ENCODE measurements at regions not wholly inside any gene's neighbourhood (a gene's known extent, or its start where the extent isn't known, plus 50 kb on each side); places are given as distances from the start of the nearest gene placed in this dataset.
A peak's percentile ranks its signal among the peaks of the same experiment; 100 is the strongest.

DNA sequence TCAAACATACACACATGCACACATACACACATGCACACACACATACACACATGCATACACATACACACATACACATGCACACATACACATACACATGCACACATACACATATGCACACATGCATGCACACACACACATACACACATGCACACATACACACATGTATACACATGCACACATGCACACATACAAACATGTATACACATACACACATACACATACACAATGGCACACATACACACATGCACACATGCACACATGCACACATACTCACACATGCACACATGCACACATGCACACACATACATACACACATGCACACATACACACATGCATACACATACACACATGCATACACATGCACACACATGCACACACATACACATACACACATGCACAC, 137.2 kb downstream of the ACKR3 start:
- DNase-seq (ENCODE audit: low spot score) (no peak), ATAC-seq (no peak), FAIRE-seq (peak; percentile 79)
- no peak overlapping the region for H3K4me3 ChIP-seq (replicated peaks in 1 of 3; ENCODE audit: insufficient read depth in 1 of 3, low read depth in 2 of 3, low read length in 3 of 3)
- H3K36me3 ChIP-seq (replicated peaks in 1 of 2; ENCODE audit: control insufficient read depth in 1 of 2, insufficient read depth in 2 of 2, low read length in 2 of 2): no peaks in the 10 kb centered on the region
- no peak overlapping the region for H3K27ac ChIP-seq (ENCODE audit: extremely low read length, insufficient read depth, low read length)
- in situ Hi-C loops (cut with HindIII; ENCODE audit: extremely low pct_ligation_motif_present, low pct_unique_long_range_greater_than_20kb): no loop called here
- no peaks in the 10 kb centered on the region for H3K27me3 ChIP-seq (ENCODE audit: control insufficient read depth in 1 of 2, insufficient read depth in 2 of 2, low read length in 2 of 2)
- no peak overlapping the region for H3K4me2 ChIP-seq (ENCODE audit: low read depth, low read length)
- no TSS peak for BruUV-seq (replicated peaks)
- no peaks in the 10 kb centered on the region for H4K20me1 ChIP-seq (ENCODE audit: insufficient read depth, low read length)
- H2AFZ ChIP-seq (ENCODE audit: low read length): no peak overlapping the region
- no peaks in the 10 kb centered on the region for H3K79me2 ChIP-seq (ENCODE audit: insufficient read depth, low read length)
- no peaks in the 10 kb centered on the region for H3K4me1 ChIP-seq (ENCODE audit: insufficient read depth, low read length)
- no peaks in the 10 kb centered on the region for H3K9me3 ChIP-seq (ENCODE audit: low read length)
- no peak overlapping the region for H3K9ac ChIP-seq (ENCODE audit: insufficient read depth, low read depth, low read length)
- ChIA-PET CTCF (ENCODE audit: low intra/inter-chr PET ratio, low total read pairs) (no interaction called here), POLR2A (no interaction called here)
- intact Hi-C loops (cut with micrococcal nuclease; ENCODE audit: unreplicated experiment): no loop called here
- TF ChIP-seq KDM2A (CRISPR knock-in tag; IDR thresholded peaks at IDR 0.05; ENCODE audit: borderline replicate concordance, low read depth): no peak
- 0 out of 2 replicates have a peak, but pooled peaks have one; percentile 25 for TF ChIP-seq RAD51 (IDR thresholded peaks at IDR 0.05; ENCODE audit: borderline replicate concordance)
- TF ChIP-seq, protein P1, sequence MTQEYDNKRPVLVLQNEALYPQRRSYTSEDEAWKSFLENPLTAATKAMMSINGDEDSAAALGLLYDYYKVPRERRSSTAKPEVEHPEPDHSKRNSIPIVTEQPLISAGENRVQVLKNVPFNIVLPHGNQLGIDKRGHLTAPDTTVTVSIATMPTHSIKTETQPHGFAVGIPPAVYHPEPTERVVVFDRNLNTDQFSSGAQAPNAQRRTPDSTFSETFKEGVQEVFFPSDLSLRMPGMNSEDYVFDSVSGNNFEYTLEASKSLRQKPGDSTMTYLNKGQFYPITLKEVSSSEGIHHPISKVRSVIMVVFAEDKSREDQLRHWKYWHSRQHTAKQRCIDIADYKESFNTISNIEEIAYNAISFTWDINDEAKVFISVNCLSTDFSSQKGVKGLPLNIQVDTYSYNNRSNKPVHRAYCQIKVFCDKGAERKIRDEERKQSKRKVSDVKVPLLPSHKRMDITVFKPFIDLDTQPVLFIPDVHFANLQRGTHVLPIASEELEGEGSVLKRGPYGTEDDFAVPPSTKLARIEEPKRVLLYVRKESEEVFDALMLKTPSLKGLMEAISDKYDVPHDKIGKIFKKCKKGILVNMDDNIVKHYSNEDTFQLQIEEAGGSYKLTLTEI (CRISPR knock-in tag; conservative IDR thresholded peaks at IDR 0.05): no peak
- TF ChIP-seq ZNF207 (IDR thresholded peaks at IDR 0.05; ENCODE audit: borderline replicate concordance): peak; percentile 84; the same call in 1 of the 2 replicates
- TF ChIP-seq SOX6 (IDR thresholded peaks at IDR 0.05): 0 out of 2 replicates have a peak, but pooled peaks have one; percentile 78
- no peak for TF ChIP-seq SOX6 (CRISPR knock-in tag; IDR thresholded peaks at IDR 0.05)
- 0 out of 2 replicates have a peak, but pooled peaks have one; percentile 61 for TF ChIP-seq ZZZ3 (CRISPR knock-in tag; IDR thresholded peaks at IDR 0.05; ENCODE audit: borderline replicate concordance)
- peak; percentile 62; the same call in 1 of the 2 replicates for TF ChIP-seq FOXP1 (IDR thresholded peaks at IDR 0.05)
- TF ChIP-seq FOXP1 (CRISPR knock-in tag; IDR thresholded peaks at IDR 0.05): no peak
- TF ChIP-seq NFE2L2 (IDR thresholded peaks at IDR 0.05; ENCODE audit: low read length): no peak
- TF ChIP-seq, protein P2, sequence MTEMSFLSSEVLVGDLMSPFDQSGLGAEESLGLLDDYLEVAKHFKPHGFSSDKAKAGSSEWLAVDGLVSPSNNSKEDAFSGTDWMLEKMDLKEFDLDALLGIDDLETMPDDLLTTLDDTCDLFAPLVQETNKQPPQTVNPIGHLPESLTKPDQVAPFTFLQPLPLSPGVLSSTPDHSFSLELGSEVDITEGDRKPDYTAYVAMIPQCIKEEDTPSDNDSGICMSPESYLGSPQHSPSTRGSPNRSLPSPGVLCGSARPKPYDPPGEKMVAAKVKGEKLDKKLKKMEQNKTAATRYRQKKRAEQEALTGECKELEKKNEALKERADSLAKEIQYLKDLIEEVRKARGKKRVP (CRISPR knock-in tag; IDR thresholded peaks at IDR 0.05): no peak
- peak; percentile 93; the same call in 1 of the 2 replicates for TF ChIP-seq ARNT (IDR thresholded peaks at IDR 0.05)
- TF ChIP-seq IKZF1 (IDR thresholded peaks at IDR 0.05): peak; percentile 86; the same call in 1 of the 2 replicates
- no peak for TF ChIP-seq REXO4 (CRISPR knock-in tag; IDR thresholded peaks at IDR 0.05; ENCODE audit: borderline replicate concordance)
- TF ChIP-seq ZNF3 (CRISPR knock-in tag; IDR thresholded peaks at IDR 0.05): no peak
- TF ChIP-seq, protein P3, sequence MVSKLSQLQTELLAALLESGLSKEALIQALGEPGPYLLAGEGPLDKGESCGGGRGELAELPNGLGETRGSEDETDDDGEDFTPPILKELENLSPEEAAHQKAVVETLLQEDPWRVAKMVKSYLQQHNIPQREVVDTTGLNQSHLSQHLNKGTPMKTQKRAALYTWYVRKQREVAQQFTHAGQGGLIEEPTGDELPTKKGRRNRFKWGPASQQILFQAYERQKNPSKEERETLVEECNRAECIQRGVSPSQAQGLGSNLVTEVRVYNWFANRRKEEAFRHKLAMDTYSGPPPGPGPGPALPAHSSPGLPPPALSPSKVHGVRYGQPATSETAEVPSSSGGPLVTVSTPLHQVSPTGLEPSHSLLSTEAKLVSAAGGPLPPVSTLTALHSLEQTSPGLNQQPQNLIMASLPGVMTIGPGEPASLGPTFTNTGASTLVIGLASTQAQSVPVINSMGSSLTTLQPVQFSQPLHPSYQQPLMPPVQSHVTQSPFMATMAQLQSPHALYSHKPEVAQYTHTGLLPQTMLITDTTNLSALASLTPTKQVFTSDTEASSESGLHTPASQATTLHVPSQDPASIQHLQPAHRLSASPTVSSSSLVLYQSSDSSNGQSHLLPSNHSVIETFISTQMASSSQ (IDR thresholded peaks at IDR 0.05; ENCODE audit: low read depth): no peak
- TF ChIP-seq, protein P3 (CRISPR knock-in tag; IDR thresholded peaks at IDR 0.05; ENCODE audit: borderline replicate concordance): 0 out of 2 replicates have a peak, but pooled peaks have one; percentile 29
- no peak for TF ChIP-seq IRF2 (CRISPR knock-in tag; IDR thresholded peaks at IDR 0.05)
- 0 out of 2 replicates have a peak, but pooled peaks have one; percentile 35 for TF ChIP-seq DPF2 (CRISPR knock-in tag; IDR thresholded peaks at IDR 0.05; ENCODE audit: borderline replicate concordance, low read depth)
- TF ChIP-seq ZNF101 (CRISPR knock-in tag; IDR thresholded peaks at IDR 0.05; ENCODE audit: borderline replicate concordance, low read depth): 0 out of 2 replicates have a peak, but pooled peaks have one; percentile 35
- TF ChIP-seq ZNF282 (IDR thresholded peaks at IDR 0.05; ENCODE audit: partially characterized antibody): peak; percentile 81
- no peak for TF ChIP-seq ZC3H13 (CRISPR knock-in tag; IDR thresholded peaks at IDR 0.05)

Data from HepG2 (cell line).